UCSD-AML1 (cell line): ENCODE measurements at regions not wholly inside any gene's neighbourhood (a gene's known extent, or its start where the extent isn't known, plus 50 kb on each side); places are given as distances from the start of the nearest gene placed in this dataset.

Experiments used
- DNase-seq: peaks from one replicate; lab custom pipeline; 2025; ENCODE audit not compliant: unreplicated experiment; lab: John Stamatoyannopoulos, UW

- DNase-seq, result no peak
Observed at GRCh38 chr10:126846959-126847358, 58.3 kb upstream of the DOCK1 start.

- DNase-seq, result no peak
Observed at GRCh38 chr10:126847666-126848065, 57.6 kb upstream of the DOCK1 start.

GRCh38 chr10:126849646-126850045 lies 55.6 kb upstream of the DOCK1 start:
- DNase-seq, result no peak

- no peak for DNase-seq
Observed at GRCh38 chr10:126851414-126852108, 53.7 kb upstream of the DOCK1 start.

- no peak for DNase-seq
Observed at GRCh38 chr10:126854726-126855495, 50.3 kb upstream of the DOCK1 start.
